ENCODE measurements at regions not wholly inside any gene's neighbourhood (a gene's known extent, or its start where the extent isn't known, plus 50 kb on each side); places are given as distances from the start of the nearest gene placed in this dataset.
"Not testable (repeated sequence)": the region's sequence is repeated elsewhere in the genome, so short reads cannot be mapped to it uniquely, and the experiment has no call there.

DNA sequence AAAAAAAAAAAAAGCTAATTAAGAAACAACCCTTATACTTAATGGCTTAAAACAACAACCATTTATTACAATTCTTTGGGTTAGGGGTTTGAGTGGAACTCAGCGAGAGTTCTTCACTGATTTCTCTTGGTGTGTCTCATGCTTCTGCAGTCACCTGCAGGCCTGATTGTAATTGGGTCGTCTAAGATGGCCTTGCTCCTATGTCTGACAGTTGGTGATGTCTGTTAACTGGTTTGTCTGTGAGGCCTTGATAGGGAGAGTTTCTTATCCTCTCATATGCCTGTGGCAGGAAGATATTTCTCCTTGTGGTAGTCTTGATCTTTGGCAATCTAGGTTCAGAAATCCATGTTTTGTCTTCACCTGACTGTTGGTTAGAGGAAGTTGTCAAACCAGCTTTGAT, 85.2 kb upstream of the NUTM2F start:
- DNase-seq; intact Hi-C loops (cut with micrococcal nuclease); H3K4me2 ChIP-seq (replicated peaks; ENCODE audit: extremely low read depth, low read length, poor library complexity, severe bottlenecking); H3K9me3 ChIP-seq (replicated peaks in 1 of 2; ENCODE audit: control insufficient read depth in 1 of 2, insufficient read depth in 1 of 2, low read length in 2 of 2); H3K9ac ChIP-seq (ENCODE audit: insufficient read depth, low read length, poor library complexity, severe bottlenecking); H3K4me3 Mint-ChIP-seq; H3K27me3 Mint-ChIP-seq (ENCODE audit: low read depth in 3 of 3); H2AFZ ChIP-seq (ENCODE audit: insufficient read depth, low read depth, low read length, poor library complexity, severe bottlenecking); H3K9me3 Mint-ChIP-seq; H3K27ac ChIP-seq (ENCODE audit: low read depth in 1 of 2, low read length in 2 of 2); H3K36me3 ChIP-seq (replicated peaks in 1 of 2; ENCODE audit: control insufficient read depth in 1 of 2, insufficient read depth in 2 of 2, low read length in 2 of 2); H3K4me1 ChIP-seq (ENCODE audit: control insufficient read depth in 1 of 2, insufficient read depth in 2 of 2, low read length in 2 of 2); H3K4me3 ChIP-seq (replicated peaks in 1 of 3; ENCODE audit: low read depth in 2 of 3, low read length in 3 of 3); H3K27me3 ChIP-seq (ENCODE audit: control insufficient read depth in 2 of 2, insufficient read depth in 2 of 2, low read length in 2 of 2): not testable (repeated sequence)
- peaks cover 56% of the 10 kb centered on the region for H3K79me2 ChIP-seq (ENCODE audit: insufficient read depth, low read length)
- peaks cover 6 to 27% of the 10 kb centered on the region in 2 donors for H3K36me3 Mint-ChIP-seq
- H3K27ac Mint-ChIP-seq = peak overlapping the region in 1 of 7 donors; percentile 57
- 100% methylated on average over 1 of the region's 2 CpGs for WGBS (ENCODE audit: insufficient coverage)
- H3K4me1 Mint-ChIP-seq = peaks cover 10% of the 10 kb centered on the region
- peaks cover 40% of the 10 kb centered on the region for H4K20me1 ChIP-seq (ENCODE audit: insufficient read depth, low read length)

DNA sequence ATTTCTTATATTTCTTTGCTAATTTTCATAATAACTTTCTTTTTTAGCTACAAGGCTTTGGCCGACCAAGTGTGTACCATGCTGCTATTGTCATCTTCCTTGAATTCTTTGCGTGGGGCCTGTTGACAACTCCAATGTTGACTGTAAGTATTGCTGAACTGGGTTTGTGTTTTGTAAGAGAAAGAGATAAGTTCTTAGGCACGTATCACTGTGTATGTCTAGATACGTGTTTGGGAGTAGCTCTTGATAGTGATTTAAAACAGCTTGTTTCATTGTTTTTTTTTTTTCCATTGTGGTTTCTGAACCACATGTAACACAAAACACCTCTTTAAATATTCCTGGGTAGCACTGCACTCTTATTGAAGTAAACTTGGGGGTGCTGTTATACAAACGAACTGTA, 86.7 kb upstream of the NUTM2F start:
- H3K9ac ChIP-seq (ENCODE audit: insufficient read depth, low read length, poor library complexity, severe bottlenecking); intact Hi-C loops (cut with micrococcal nuclease); H3K27ac ChIP-seq (ENCODE audit: low read depth in 1 of 2, low read length in 2 of 2); H3K36me3 ChIP-seq (replicated peaks in 1 of 2; ENCODE audit: control insufficient read depth in 1 of 2, insufficient read depth in 2 of 2, low read length in 2 of 2); DNase-seq; H2AFZ ChIP-seq (ENCODE audit: insufficient read depth, low read depth, low read length, poor library complexity, severe bottlenecking); H3K4me3 Mint-ChIP-seq; H3K9me3 Mint-ChIP-seq; H3K4me2 ChIP-seq (replicated peaks; ENCODE audit: extremely low read depth, low read length, poor library complexity, severe bottlenecking); H3K4me3 ChIP-seq (replicated peaks in 1 of 3; ENCODE audit: low read depth in 2 of 3, low read length in 3 of 3); H3K4me1 ChIP-seq (ENCODE audit: control insufficient read depth in 1 of 2, insufficient read depth in 2 of 2, low read length in 2 of 2); H3K27me3 ChIP-seq (ENCODE audit: control insufficient read depth in 2 of 2, insufficient read depth in 2 of 2, low read length in 2 of 2); H3K9me3 ChIP-seq (replicated peaks in 1 of 2; ENCODE audit: control insufficient read depth in 1 of 2, insufficient read depth in 1 of 2, low read length in 2 of 2); H3K27me3 Mint-ChIP-seq (ENCODE audit: low read depth in 3 of 3); H3K27ac Mint-ChIP-seq: not testable (repeated sequence)
- Mint-ChIP-seq H3K4me1 (peaks cover 10% of the 10 kb centered on the region), H3K36me3 (peaks cover 8 to 38% of the 10 kb centered on the region in 2 donors)
- H4K20me1 ChIP-seq (ENCODE audit: insufficient read depth, low read length) = peaks cover 37% of the 10 kb centered on the region
- WGBS (ENCODE audit: insufficient coverage) = no CpG with 5 or more reads among the region's 5 CpGs
- peaks cover 47% of the 10 kb centered on the region for H3K79me2 ChIP-seq (ENCODE audit: insufficient read depth, low read length)

DNA sequence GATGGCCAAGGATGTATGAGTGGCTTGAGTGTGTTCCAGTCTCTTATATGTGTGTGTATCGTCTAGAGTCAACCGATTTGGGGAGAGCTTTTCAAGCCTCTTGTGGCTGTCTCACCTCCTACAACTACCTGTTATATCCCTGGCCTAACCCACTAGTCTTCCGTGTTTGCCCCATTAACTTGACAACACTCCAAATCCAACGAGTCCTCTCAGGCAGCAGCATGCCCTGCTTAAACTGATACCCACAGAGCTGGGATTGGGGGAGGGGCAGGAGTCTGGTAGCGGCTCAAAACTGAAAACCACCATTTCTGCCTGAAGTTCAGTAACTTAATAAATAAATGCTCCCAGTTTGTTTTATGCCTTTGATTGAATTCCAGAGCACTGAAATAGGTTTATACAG, 91.7 kb upstream of the NUTM2F start:
- H2AFZ ChIP-seq (ENCODE audit: insufficient read depth, low read depth, low read length, poor library complexity, severe bottlenecking); DNase-seq; H3K27ac ChIP-seq (ENCODE audit: low read depth in 1 of 2, low read length in 2 of 2); H3K9me3 ChIP-seq (replicated peaks in 1 of 2; ENCODE audit: control insufficient read depth in 1 of 2, insufficient read depth in 1 of 2, low read length in 2 of 2); H3K9me3 Mint-ChIP-seq; intact Hi-C loops (cut with micrococcal nuclease); H3K4me1 ChIP-seq (ENCODE audit: control insufficient read depth in 1 of 2, insufficient read depth in 2 of 2, low read length in 2 of 2); H3K4me3 Mint-ChIP-seq; H3K27me3 ChIP-seq (ENCODE audit: control insufficient read depth in 2 of 2, insufficient read depth in 2 of 2, low read length in 2 of 2); H3K4me3 ChIP-seq (replicated peaks in 1 of 3; ENCODE audit: low read depth in 2 of 3, low read length in 3 of 3); H3K9ac ChIP-seq (ENCODE audit: insufficient read depth, low read length, poor library complexity, severe bottlenecking); H3K27me3 Mint-ChIP-seq (ENCODE audit: low read depth in 3 of 3); H3K4me2 ChIP-seq (replicated peaks; ENCODE audit: extremely low read depth, low read length, poor library complexity, severe bottlenecking); H3K4me1 Mint-ChIP-seq: not testable (repeated sequence)
- Mint-ChIP-seq H3K27ac (peak overlapping the region in 5 of 7 donors; percentile 12 to 72 (median 41)), H3K36me3 (peaks cover 8 to 52% of the 10 kb centered on the region in 2 donors)
- Histone ChIP-seq H3K79me2 (ENCODE audit: insufficient read depth, low read length) (peaks cover 17% of the 10 kb centered on the region), H3K36me3 (replicated peaks in 1 of 2; ENCODE audit: control insufficient read depth in 1 of 2, insufficient read depth in 2 of 2, low read length in 2 of 2) (peaks cover 9 to 17% of the 10 kb centered on the region in 2 donors), H4K20me1 (ENCODE audit: insufficient read depth, low read length) (peaks cover 13% of the 10 kb centered on the region)
- no CpG with 5 or more reads among the region's 5 CpGs for WGBS (ENCODE audit: insufficient coverage)

DNA sequence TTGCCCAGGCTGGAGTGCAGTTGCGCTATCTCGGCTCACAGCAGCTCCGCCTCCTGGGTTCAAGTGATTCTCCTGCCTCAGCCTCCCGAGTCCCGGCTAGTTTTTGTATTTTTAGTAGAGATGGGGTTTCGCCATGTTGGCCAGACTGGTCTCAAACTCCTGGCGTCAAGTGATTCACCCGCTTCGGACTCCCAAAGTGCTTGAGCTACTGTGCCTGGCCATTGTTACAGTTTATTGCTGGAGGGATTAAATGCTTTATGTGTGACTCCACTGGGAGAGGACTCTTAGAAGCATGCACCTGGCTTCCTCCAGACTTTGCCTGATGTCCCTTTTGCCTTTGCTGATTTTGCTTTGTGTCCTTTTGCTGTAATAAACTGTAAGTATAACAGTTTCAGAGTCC, 93.5 kb upstream of the NUTM2F start:
- H3K27me3 ChIP-seq (ENCODE audit: control insufficient read depth in 2 of 2, insufficient read depth in 2 of 2, low read length in 2 of 2); intact Hi-C loops (cut with micrococcal nuclease); DNase-seq; H3K9me3 Mint-ChIP-seq; H3K9me3 ChIP-seq (replicated peaks in 1 of 2; ENCODE audit: control insufficient read depth in 1 of 2, insufficient read depth in 1 of 2, low read length in 2 of 2); H3K27ac Mint-ChIP-seq; H3K4me2 ChIP-seq (replicated peaks; ENCODE audit: extremely low read depth, low read length, poor library complexity, severe bottlenecking); H4K20me1 ChIP-seq (ENCODE audit: insufficient read depth, low read length); H3K4me1 Mint-ChIP-seq; H3K9ac ChIP-seq (ENCODE audit: insufficient read depth, low read length, poor library complexity, severe bottlenecking); H3K4me1 ChIP-seq (ENCODE audit: control insufficient read depth in 1 of 2, insufficient read depth in 2 of 2, low read length in 2 of 2); H2AFZ ChIP-seq (ENCODE audit: insufficient read depth, low read depth, low read length, poor library complexity, severe bottlenecking); H3K4me3 ChIP-seq (replicated peaks in 1 of 3; ENCODE audit: low read depth in 2 of 3, low read length in 3 of 3); H3K27me3 Mint-ChIP-seq (ENCODE audit: low read depth in 3 of 3); H3K27ac ChIP-seq (ENCODE audit: low read depth in 1 of 2, low read length in 2 of 2); H3K4me3 Mint-ChIP-seq: not testable (repeated sequence)
- WGBS (ENCODE audit: insufficient coverage) = no CpG with 5 or more reads among the region's 9 CpGs
- H3K79me2 ChIP-seq (ENCODE audit: insufficient read depth, low read length) = peaks cover 15% of the 10 kb centered on the region
- peaks cover 3 to 45% of the 10 kb centered on the region in 2 donors for H3K36me3 Mint-ChIP-seq
- H3K36me3 ChIP-seq (replicated peaks in 1 of 2; ENCODE audit: control insufficient read depth in 1 of 2, insufficient read depth in 2 of 2, low read length in 2 of 2) = peaks cover 9 to 16% of the 10 kb centered on the region in 2 donors
